Kidney (tissue), 13 donors: ENCODE measurements at regions not wholly inside any gene's neighbourhood (a gene's known extent, or its start where the extent isn't known, plus 50 kb on each side); places are given as distances from the start of the nearest gene placed in this dataset.

Experiments
- DNase-seq, 5 donors: peaks; one replicate each; pipeline ENCODE4 v3.0.0-alpha.2; 2013 to 2020
- FAIRE-seq: peaks from 2 replicates; lab custom pipeline; 2012; peaks lifted over from hg19 to GRCh38; lab: Jason Lieb, UNC
- H3K27ac ChIP-seq, 2 donors: one replicate each; pipeline ENCODE4 v1.7.0; 2013; ENCODE audit warnings: low read depth in 2 of 2, low read length in 2 of 2, inconsistent platforms in 1 of 2
- H3K27me3 ChIP-seq: one replicate; pipeline ENCODE4 v1.7.1; 2013; ENCODE audit warnings: low read length, inconsistent platforms; ENCODE audit not compliant: control insufficient read depth, insufficient read depth
- H3K36me3 ChIP-seq, 3 donors: one replicate each; pipeline versions ENCODE4 v1.7.0 to v1.7.1; 2013; ENCODE audit warnings: low read length in 3 of 3, control low read depth in 1 of 3, inconsistent platforms in 1 of 3; ENCODE audit not compliant: insufficient read depth in 3 of 3, control insufficient read depth in 2 of 3
- H3K4me1 ChIP-seq, 3 donors: one replicate each; pipeline versions ENCODE4 v1.7.0 to v1.7.1; 2013; ENCODE audit warnings: low read length in 3 of 3, inconsistent platforms in 1 of 3, low read depth in 1 of 3; ENCODE audit not compliant: control insufficient read depth in 2 of 3, insufficient read depth in 2 of 3
- H3K4me3 ChIP-seq, 3 donors: one replicate each; pipeline versions ENCODE4 v1.7.0 to v1.8.1; 2013; ENCODE audit warnings: low read length in 3 of 3, control low read depth in 1 of 3, inconsistent platforms in 1 of 3
- H3K9ac ChIP-seq, 3 donors: one replicate each; pipeline versions ENCODE4 v1.7.0 to v1.7.1; 2013; ENCODE audit warnings: low read length in 3 of 3, control low read depth in 1 of 3, inconsistent platforms in 1 of 3
- H3K9me3 ChIP-seq, 3 donors: one replicate each; pipeline versions ENCODE4 v1.7.0 to v1.7.1; 2013; ENCODE audit warnings: low read length in 3 of 3, control low read depth in 1 of 3, inconsistent platforms in 1 of 3; ENCODE audit not compliant: control insufficient read depth in 2 of 3, insufficient read depth in 1 of 3
- intact Hi-C: fragments of 100-400 bp; cut with DNase I; formaldehyde crosslinking; loops from one replicate; pipeline ENCODE4 v1.11.1; 2022
- TF ChIP-seq, protein P1 (sequence below): IDR thresholded peaks from 3 replicates; pipeline ENCODE4 v1.5.1; 2012; ENCODE audit warnings: mild to moderate bottlenecking, moderate library complexity, borderline replicate concordance; ENCODE audit not compliant: insufficient read depth; ENCODE audit errors: extremely low read depth
- donor health status: control.
- donor health status: control.
- donor health status: control.
- donor health status: control.
- donor health status: control.
- donor health status: DM: yes; HTN: yes; CAD: no.
- donor health status: Normal renal cell carcinoma (clear cell type).

GRCh38 chr1:93813076-93813475 is 65.9 kb downstream of the DNTTIP2 start:
- Histone ChIP-seq H3K27me3 (no peaks in the 10 kb centered on the region), H3K9ac (no peak overlapping the region), H3K4me1 (peaks cover 0 to 9% (median 0%) of the 10 kb centered on the region in 3 donors), H3K36me3 (no peaks in the 10 kb centered on the region), H3K9me3 (no peaks in the 10 kb centered on the region), H3K4me3 (no peak overlapping the region), H3K27ac (no peak overlapping the region)
- DNase-seq (peak in 1 of 5 donors; percentile 34), FAIRE-seq (no peak)
- TF ChIP-seq, protein P1, sequence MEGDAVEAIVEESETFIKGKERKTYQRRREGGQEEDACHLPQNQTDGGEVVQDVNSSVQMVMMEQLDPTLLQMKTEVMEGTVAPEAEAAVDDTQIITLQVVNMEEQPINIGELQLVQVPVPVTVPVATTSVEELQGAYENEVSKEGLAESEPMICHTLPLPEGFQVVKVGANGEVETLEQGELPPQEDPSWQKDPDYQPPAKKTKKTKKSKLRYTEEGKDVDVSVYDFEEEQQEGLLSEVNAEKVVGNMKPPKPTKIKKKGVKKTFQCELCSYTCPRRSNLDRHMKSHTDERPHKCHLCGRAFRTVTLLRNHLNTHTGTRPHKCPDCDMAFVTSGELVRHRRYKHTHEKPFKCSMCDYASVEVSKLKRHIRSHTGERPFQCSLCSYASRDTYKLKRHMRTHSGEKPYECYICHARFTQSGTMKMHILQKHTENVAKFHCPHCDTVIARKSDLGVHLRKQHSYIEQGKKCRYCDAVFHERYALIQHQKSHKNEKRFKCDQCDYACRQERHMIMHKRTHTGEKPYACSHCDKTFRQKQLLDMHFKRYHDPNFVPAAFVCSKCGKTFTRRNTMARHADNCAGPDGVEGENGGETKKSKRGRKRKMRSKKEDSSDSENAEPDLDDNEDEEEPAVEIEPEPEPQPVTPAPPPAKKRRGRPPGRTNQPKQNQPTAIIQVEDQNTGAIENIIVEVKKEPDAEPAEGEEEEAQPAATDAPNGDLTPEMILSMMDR: no peak
- intact Hi-C loops: loop anchor here (5.0 kb wide), 1 partner anchor 181 kb away; no protein-coding TSS in a partner anchor

- peak overlapping the region in 1 of 2 donors; percentile 34 for H3K27ac ChIP-seq
Observed at GRCh38 chr1:93811326-93812065, 67.5 kb downstream of the DNTTIP2 start.

DNA sequence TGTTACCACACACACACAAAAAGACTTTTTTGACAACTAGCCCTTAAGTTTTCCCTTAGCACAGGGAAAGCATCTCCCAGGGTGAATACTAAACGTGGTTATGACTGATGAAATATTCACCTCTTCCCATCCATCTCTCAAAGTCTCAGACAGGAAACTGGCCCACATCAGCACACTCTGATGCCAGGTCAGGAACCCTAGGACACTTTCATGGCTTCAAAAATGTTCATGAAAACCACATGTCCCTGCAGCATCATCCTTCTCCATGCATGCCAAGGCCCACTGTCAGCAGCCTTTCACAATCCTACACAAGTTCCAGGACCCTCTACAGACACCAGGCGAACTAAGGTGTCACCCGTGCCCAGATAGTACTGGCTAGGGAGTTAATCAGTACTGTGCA is 68.7 kb downstream of the DNTTIP2 start:
- Histone ChIP-seq H3K27ac (no peak overlapping the region), H3K9ac (no peak overlapping the region), H3K36me3 (no peaks in the 10 kb centered on the region), H3K4me3 (no peak overlapping the region), H3K9me3 (no peaks in the 10 kb centered on the region), H3K27me3 (no peaks in the 10 kb centered on the region), H3K4me1 (peaks cover 0 to 9% (median 0%) of the 10 kb centered on the region in 3 donors)
- TF ChIP-seq, protein P1: no peak
- intact Hi-C loops: loop anchor here (5.0 kb wide), 1 partner anchor 178 kb away; no protein-coding TSS in a partner anchor
- FAIRE-seq: no peak
- no peak for DNase-seq

More at GRCh38 chr1:93811326-93812065, 67.5 kb downstream of the DNTTIP2 start:
- H3K4me3 ChIP-seq: no peak overlapping the region
- no peak overlapping the region for H3K9ac ChIP-seq
- FAIRE-seq: no peak
- peak in 2 of 5 donors; percentile 39 to 73 for DNase-seq
- H3K36me3 ChIP-seq: no peaks in the 10 kb centered on the region
- intact Hi-C loops: loop anchor here (5.0 kb wide), 1 partner anchor 179 kb away; no protein-coding TSS in a partner anchor
- H3K4me1 ChIP-seq: peaks cover 0 to 9% (median 0%) of the 10 kb centered on the region in 3 donors
- TF ChIP-seq, protein P1: no peak
- no peaks in the 10 kb centered on the region for H3K27me3 ChIP-seq
- no peaks in the 10 kb centered on the region for H3K9me3 ChIP-seq
